ENCODE measurements at regions not wholly inside any gene's neighbourhood (a gene's known extent, or its start where the extent isn't known, plus 50 kb on each side); places are given as distances from the start of the nearest gene placed in this dataset.

DNA sequence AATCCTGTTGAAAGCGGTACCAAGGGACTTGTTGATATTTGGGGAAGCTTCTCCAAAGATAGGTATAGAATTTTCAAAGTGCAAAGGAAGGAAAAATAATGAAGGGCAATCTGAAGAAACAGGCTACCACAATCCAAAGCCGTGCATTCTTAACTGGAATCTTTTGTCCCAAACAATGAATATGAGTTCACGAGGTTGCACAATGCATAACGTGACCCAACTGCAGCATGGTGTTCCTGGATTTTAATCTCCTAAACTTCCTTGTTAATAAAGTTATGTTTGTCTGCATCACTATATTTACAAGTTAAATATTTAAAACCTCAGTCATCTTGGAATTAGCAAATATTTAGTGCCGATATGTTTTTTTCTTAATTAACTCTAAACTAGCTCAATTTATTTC lies 203.7 kb downstream of the WDR11 start:
- TF ChIP-seq, protein P1, sequence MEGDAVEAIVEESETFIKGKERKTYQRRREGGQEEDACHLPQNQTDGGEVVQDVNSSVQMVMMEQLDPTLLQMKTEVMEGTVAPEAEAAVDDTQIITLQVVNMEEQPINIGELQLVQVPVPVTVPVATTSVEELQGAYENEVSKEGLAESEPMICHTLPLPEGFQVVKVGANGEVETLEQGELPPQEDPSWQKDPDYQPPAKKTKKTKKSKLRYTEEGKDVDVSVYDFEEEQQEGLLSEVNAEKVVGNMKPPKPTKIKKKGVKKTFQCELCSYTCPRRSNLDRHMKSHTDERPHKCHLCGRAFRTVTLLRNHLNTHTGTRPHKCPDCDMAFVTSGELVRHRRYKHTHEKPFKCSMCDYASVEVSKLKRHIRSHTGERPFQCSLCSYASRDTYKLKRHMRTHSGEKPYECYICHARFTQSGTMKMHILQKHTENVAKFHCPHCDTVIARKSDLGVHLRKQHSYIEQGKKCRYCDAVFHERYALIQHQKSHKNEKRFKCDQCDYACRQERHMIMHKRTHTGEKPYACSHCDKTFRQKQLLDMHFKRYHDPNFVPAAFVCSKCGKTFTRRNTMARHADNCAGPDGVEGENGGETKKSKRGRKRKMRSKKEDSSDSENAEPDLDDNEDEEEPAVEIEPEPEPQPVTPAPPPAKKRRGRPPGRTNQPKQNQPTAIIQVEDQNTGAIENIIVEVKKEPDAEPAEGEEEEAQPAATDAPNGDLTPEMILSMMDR (conservative IDR thresholded peaks at IDR 0.05 in 1 of 2, IDR thresholded peaks at IDR 0.05 in 1 of 2; ENCODE audit: extremely low read depth in 1 of 2, insufficient read depth in 1 of 2, low read depth in 1 of 2, low read length in 2 of 2): no peak
- no peak for TF ChIP-seq EZH2 (IDR thresholded peaks at IDR 0.05; ENCODE audit: borderline replicate concordance, low read length)

All from mammary epithelial cell (primary cell).